ACC112 (cell line): ENCODE measurements at regions not wholly inside any gene's neighbourhood (a gene's known extent, or its start where the extent isn't known, plus 50 kb on each side); places are given as distances from the start of the nearest gene placed in this dataset.
"Not testable (repeated sequence)": the region's sequence is repeated elsewhere in the genome, so short reads cannot be mapped to it uniquely, and the experiment has no call there.

Source experiments
- H2AFZ ChIP-seq: fragments of 200-600 bp; sonication (generic); one replicate; pipeline ENCODE4 v1.6.0; 2017; ENCODE audit warnings: antibody characterized with exemption, low read length; ENCODE audit not compliant: unreplicated experiment
- H3K27ac ChIP-seq: fragments of 200-600 bp; sonication (generic); 2 replicates; pipeline ENCODE4 v1.5.1; 2014; ENCODE audit warnings: low read depth, mild to moderate bottlenecking, antibody characterized with exemption, low read length, moderate library complexity
- H3K27me3 ChIP-seq: fragments of 200-600 bp; sonication (generic); 2 replicates; pipeline ENCODE4 v1.6.1; 2014; ENCODE audit warnings: mild to moderate bottlenecking, antibody characterized with exemption, low read length, moderate library complexity, mixed read lengths; ENCODE audit not compliant: insufficient read depth
- H3K36me3 ChIP-seq: fragments of 200-600 bp; sonication (generic); 2 replicates; pipeline ENCODE4 v1.6.1; 2016; ENCODE audit warnings: mild to moderate bottlenecking, antibody characterized with exemption, low read length, moderate library complexity, mixed read lengths; ENCODE audit not compliant: insufficient read depth
- H3K4me1 ChIP-seq: fragments of 200-600 bp; sonication (generic); one replicate; pipeline ENCODE4 v1.6.1; 2016; ENCODE audit warnings: low read length, mixed read lengths; ENCODE audit not compliant: insufficient read depth, unreplicated experiment, control insufficient read depth
- H3K4me3 ChIP-seq: fragments of 200-600 bp; sonication (generic); 2 replicates; pipeline ENCODE4 v1.5.1; 2014; ENCODE audit warnings: mild to moderate bottlenecking, low read depth, low read length
- H3K79me2 ChIP-seq: fragments of 200-600 bp; sonication (generic); one replicate; pipeline ENCODE4 v1.6.0; 2016; ENCODE audit warnings: low read length; ENCODE audit not compliant: control insufficient read depth, unreplicated experiment, insufficient read depth

- Histone ChIP-seq H3K4me3 (no peak overlapping the region), H2AFZ (no peak overlapping the region)
These were observed 51.8 kb upstream of the AGR3 start for GRCh38 chr7:16933296-16934279.

GRCh38 chr7:16934722-16935340 lies 53.0 kb upstream of the AGR3 start:
- Histone ChIP-seq H3K4me1 (no peaks in the 10 kb centered on the region), H2AFZ (no peak overlapping the region), H3K79me2 (no peaks in the 10 kb centered on the region), H3K36me3 (no peaks in the 10 kb centered on the region), H3K27ac (no peak overlapping the region), H3K4me3 (no peak overlapping the region), H3K27me3 (no peaks in the 10 kb centered on the region)

More at GRCh38 chr7:16933296-16934279, 51.8 kb upstream of the AGR3 start:
- Histone ChIP-seq H3K4me1 (no peaks in the 10 kb centered on the region), H3K79me2 (no peaks in the 10 kb centered on the region), H3K36me3 (no peaks in the 10 kb centered on the region), H3K27ac (no peak overlapping the region), H3K27me3 (no peaks in the 10 kb centered on the region)

- Histone ChIP-seq H3K36me3 (no peaks in the 10 kb centered on the region), H3K27ac (no peak overlapping the region), H2AFZ (no peak overlapping the region), H3K4me3 (no peak overlapping the region), H3K4me1 (no peaks in the 10 kb centered on the region), H3K27me3 (no peaks in the 10 kb centered on the region), H3K79me2 (no peaks in the 10 kb centered on the region)
These were observed 53.6 kb upstream of the AGR3 start for GRCh38 chr7:16935341-16935735.

GRCh38 chr7:16936626-16937422 lies 55.0 kb upstream of the AGR3 start:
- Histone ChIP-seq H2AFZ (no peak overlapping the region), H3K27me3 (no peaks in the 10 kb centered on the region)

GRCh38 chr7:16939161-16939560 lies 57.4 kb upstream of the AGR3 start:
- Histone ChIP-seq H3K4me3 (no peak overlapping the region), H3K36me3 (no peaks in the 10 kb centered on the region), H3K27me3 (no peaks in the 10 kb centered on the region), H3K27ac (no peak overlapping the region), H2AFZ (no peak overlapping the region), H3K4me1 (no peaks in the 10 kb centered on the region), H3K79me2 (no peaks in the 10 kb centered on the region)

More at GRCh38 chr7:16936626-16937422, 55.0 kb upstream of the AGR3 start:
- Histone ChIP-seq H3K36me3 (no peaks in the 10 kb centered on the region), H3K79me2 (no peaks in the 10 kb centered on the region), H3K27ac (no peak overlapping the region), H3K4me3 (no peak overlapping the region), H3K4me1 (no peaks in the 10 kb centered on the region)

GRCh38 chr7:16940776-16941175 lies 59.0 kb upstream of the AGR3 start:
- H2AFZ ChIP-seq = no peak overlapping the region
- H3K4me1 ChIP-seq = no peaks in the 10 kb centered on the region
- no peak overlapping the region for H3K4me3 ChIP-seq
- H3K79me2 ChIP-seq = no peaks in the 10 kb centered on the region
- no peak overlapping the region for H3K27ac ChIP-seq
- H3K36me3 ChIP-seq = no peaks in the 10 kb centered on the region
- H3K27me3 ChIP-seq = no peaks in the 10 kb centered on the region

GRCh38 chr7:16942929-16943509 lies 61.2 kb upstream of the AGR3 start:
- H3K4me3 ChIP-seq = no peak overlapping the region
- no peak overlapping the region for H3K27ac ChIP-seq
- H3K79me2 ChIP-seq = no peaks in the 10 kb centered on the region
- H3K36me3 ChIP-seq = no peaks in the 10 kb centered on the region
- H3K27me3 ChIP-seq = no peaks in the 10 kb centered on the region
- no peak overlapping the region for H2AFZ ChIP-seq
- no peaks in the 10 kb centered on the region for H3K4me1 ChIP-seq

GRCh38 chr7:16944936-16945335 lies 63.2 kb upstream of the AGR3 start:
- H3K79me2 ChIP-seq = no peaks in the 10 kb centered on the region

GRCh38 chr7:16945372-16945771 lies 63.6 kb upstream of the AGR3 start:
- Histone ChIP-seq H3K4me3 (no peak overlapping the region), H3K4me1 (no peaks in the 10 kb centered on the region), H3K79me2 (no peaks in the 10 kb centered on the region), H3K36me3 (no peaks in the 10 kb centered on the region), H3K27me3 (no peaks in the 10 kb centered on the region), H2AFZ (no peak overlapping the region), H3K27ac (no peak overlapping the region)

More at GRCh38 chr7:16944936-16945335, 63.2 kb upstream of the AGR3 start:
- Histone ChIP-seq H3K27me3 (no peaks in the 10 kb centered on the region), H3K36me3 (no peaks in the 10 kb centered on the region), H2AFZ (no peak overlapping the region), H3K4me3 (no peak overlapping the region), H3K4me1 (no peaks in the 10 kb centered on the region), H3K27ac (no peak overlapping the region)

GRCh38 chr7:16948110-16948509 lies 66.3 kb upstream of the AGR3 start:
- not testable (repeated sequence) for H3K27ac ChIP-seq, H3K27me3 ChIP-seq, H2AFZ ChIP-seq, H3K36me3 ChIP-seq, H3K79me2 ChIP-seq, H3K4me3 ChIP-seq, H3K4me1 ChIP-seq
